GM23338 (cell line): ENCODE measurements at regions not wholly inside any gene's neighbourhood (a gene's known extent, or its start where the extent isn't known, plus 50 kb on each side); places are given as distances from the start of the nearest gene placed in this dataset.

Source experiments
- ATAC-seq: fragments of 200-7000 bp; cut with Tn5 transposase; 3 replicates; pipeline ENCODE4 v1.9.1; 2020
- DNase-seq: peaks from one replicate; pipeline ENCODE4 v3.0.0-alpha.2; 2015; ENCODE audit warnings: low spot score
- H2AFZ ChIP-seq: fragments of 200-600 bp; sonication (generic); 2 replicates; pipeline ENCODE4 v1.8.0; 2016; ENCODE audit warnings: antibody characterized with exemption, mild to moderate bottlenecking, moderate library complexity
- H3F3A ChIP-seq: fragments of 200-600 bp; sonication (generic); replicated peaks from 2 replicates; pipeline ENCODE4 v1.8.0; 2017; ENCODE audit warnings: antibody characterized with exemption, mixed run types, low read depth
- H3K27ac ChIP-seq: fragments of 200-600 bp; sonication (generic); 2 replicates; pipeline ENCODE4 v1.6.1; 2016; ENCODE audit warnings: low read depth
- H3K27me3 ChIP-seq: fragments of 200-600 bp; sonication (generic); 2 replicates; pipeline ENCODE4 v1.8.0; 2016; ENCODE audit warnings: mild to moderate bottlenecking, mixed run types, moderate library complexity; ENCODE audit not compliant: insufficient read depth
- H3K36me3 ChIP-seq: fragments of 200-600 bp; sonication (generic); 2 replicates; pipeline ENCODE4 v1.8.0; 2016; ENCODE audit warnings: mild to moderate bottlenecking; ENCODE audit not compliant: insufficient read depth
- H3K4me1 ChIP-seq: fragments of 200-600 bp; sonication (generic); 2 replicates; pipeline ENCODE4 v1.8.0; 2016; ENCODE audit warnings: mild to moderate bottlenecking, moderate library complexity; ENCODE audit not compliant: insufficient read depth
- H3K4me2 ChIP-seq: fragments of 200-600 bp; sonication (generic); 2 replicates; pipeline ENCODE4 v1.7.1; 2017; ENCODE audit warnings: mixed run types
- H3K4me3 ChIP-seq: fragments of 200-600 bp; sonication (generic); 2 replicates; pipeline ENCODE4 v1.6.1; 2016; ENCODE audit warnings: mixed run types
- H3K79me2 ChIP-seq: fragments of 200-600 bp; sonication (generic); replicated peaks from 2 replicates; pipeline ENCODE4 v1.8.0; 2017; ENCODE audit warnings: mild to moderate bottlenecking; ENCODE audit not compliant: insufficient read depth
- H3K9me2 ChIP-seq: fragments of 200-600 bp; sonication (generic); 2 replicates; pipeline ENCODE4 v1.8.0; 2017; ENCODE audit not compliant: insufficient read depth
- H4K20me1 ChIP-seq: fragments of 200-600 bp; sonication (generic); replicated peaks from 2 replicates; pipeline ENCODE4 v1.8.0; 2017; ENCODE audit warnings: mild to moderate bottlenecking; ENCODE audit not compliant: insufficient read depth
- H3K27ac Mint-ChIP-seq: 2 replicates; pipeline ENCODE4 v1.8.0; 2020; ENCODE audit warnings: inconsistent platforms, mild to moderate bottlenecking, moderate library complexity, mixed read lengths
- H3K27me3 Mint-ChIP-seq: 3 replicates; pipeline ENCODE4 v1.8.0; 2022; ENCODE audit warnings: low read depth, mild to moderate bottlenecking, moderate library complexity, mixed read lengths, inconsistent platforms; ENCODE audit not compliant: insufficient read depth, poor library complexity
- H3K36me3 Mint-ChIP-seq: 3 replicates; pipeline ENCODE4 v1.8.0; 2021; ENCODE audit warnings: low read depth, mild to moderate bottlenecking, inconsistent platforms, moderate library complexity, mixed read lengths
- H3K4me1 Mint-ChIP-seq: 3 replicates; pipeline ENCODE4 v1.8.0; 2020; ENCODE audit warnings: mild to moderate bottlenecking, inconsistent platforms, mixed read lengths
- H3K4me3 Mint-ChIP-seq: 3 replicates; pipeline ENCODE4 v1.8.0; 2021; ENCODE audit warnings: moderate library complexity, mild to moderate bottlenecking, inconsistent platforms, mixed read lengths
- H3K9me3 Mint-ChIP-seq: 3 replicates; pipeline ENCODE4 v1.8.0; 2020; ENCODE audit warnings: moderate library complexity, mild to moderate bottlenecking, inconsistent platforms, mixed read lengths
- CREB1 ChIP-seq: fragments of 250-450 bp; sonication (Bioruptor Pico); IDR thresholded peaks from 2 replicates; pipeline ENCODE4 v1.5.0; 2020; ENCODE audit warnings: low read depth, mild to moderate bottlenecking, moderate library complexity
- EZH2 ChIP-seq: fragments of 200-600 bp; sonication (generic); IDR thresholded peaks from one replicate; pipeline ENCODE4 v1.8.0; 2017; ENCODE audit warnings: antibody characterized with exemption, mild to moderate bottlenecking, low read depth; ENCODE audit not compliant: unreplicated experiment
- EZH2phosphoT487 ChIP-seq: fragments of 200-600 bp; sonication (generic); IDR thresholded peaks from one replicate; pipeline ENCODE4 v1.8.1; 2018; ENCODE audit warnings: antibody characterized with exemption; ENCODE audit not compliant: unreplicated experiment
- NANOG ChIP-seq: IDR thresholded peaks from 2 replicates; pipeline ENCODE4 v1.6.1; 2016; ENCODE audit warnings: antibody characterized with exemption, borderline replicate concordance
- POLR2AphosphoS5 ChIP-seq: IDR thresholded peaks from 2 replicates; pipeline ENCODE4 v1.6.1; 2016; ENCODE audit warnings: antibody characterized with exemption, low read depth
- STAT1 ChIP-seq: IDR thresholded peaks from one replicate; pipeline ENCODE4 v1.6.1; 2016; ENCODE audit warnings: antibody characterized with exemption; ENCODE audit not compliant: unreplicated experiment
- ZNF114 ChIP-seq: fragments of 250-450 bp; sonication (Bioruptor Pico); IDR thresholded peaks from 2 replicates; pipeline ENCODE4 v1.5.0; 2020; ENCODE audit warnings: mild to moderate bottlenecking, moderate library complexity
- ZNF331 ChIP-seq: fragments of 250-450 bp; sonication (Bioruptor Pico); IDR thresholded peaks from 2 replicates; pipeline ENCODE4 v1.5.0; 2020; ENCODE audit warnings: low read depth, mild to moderate bottlenecking, moderate library complexity
- TF ChIP-seq, protein P1 (sequence below): IDR thresholded peaks from one replicate; pipeline ENCODE4 v1.6.1; 2018; ENCODE audit warnings: antibody characterized with exemption; ENCODE audit not compliant: unreplicated experiment
- TF ChIP-seq, protein P2 (sequence below), 2 experiments: fragments of 200-600 bp in 1 of 2; sonication (generic) in 1 of 2; conservative IDR thresholded peaks; 2 replicates each; pipeline versions ENCODE4 v1.5.1 to v1.6.1; 2016 to 2017; ENCODE audit warnings: antibody characterized with exemption in 2 of 2, low read depth in 2 of 2, mild to moderate bottlenecking in 2 of 2, moderate library complexity in 1 of 2
- TF ChIP-seq, protein P3 (sequence below): IDR thresholded peaks from 2 replicates; pipeline ENCODE4 v1.6.1; 2016; ENCODE audit warnings: antibody characterized with exemption

DNA sequence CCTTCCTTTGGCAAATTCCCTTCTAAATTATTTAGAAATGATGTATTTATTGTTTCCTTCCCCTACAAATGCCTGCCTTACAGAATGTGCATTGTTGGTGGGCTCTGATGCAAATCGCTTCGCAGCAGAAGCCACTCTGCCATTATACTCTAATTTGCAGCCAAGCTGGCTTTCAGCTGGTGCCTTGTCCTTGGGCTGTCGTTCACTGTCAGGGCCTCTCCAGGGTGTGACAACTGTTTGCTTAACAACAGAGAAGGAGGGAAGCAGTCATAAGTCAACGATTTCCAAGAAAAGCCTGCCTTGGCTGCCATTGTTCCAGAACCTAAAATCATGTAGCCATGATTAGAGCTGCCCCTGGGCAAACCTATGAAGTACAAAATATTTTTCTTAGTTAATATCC is 260.1 kb upstream of the RGMB start (continued):
- TF ChIP-seq, protein P1, sequence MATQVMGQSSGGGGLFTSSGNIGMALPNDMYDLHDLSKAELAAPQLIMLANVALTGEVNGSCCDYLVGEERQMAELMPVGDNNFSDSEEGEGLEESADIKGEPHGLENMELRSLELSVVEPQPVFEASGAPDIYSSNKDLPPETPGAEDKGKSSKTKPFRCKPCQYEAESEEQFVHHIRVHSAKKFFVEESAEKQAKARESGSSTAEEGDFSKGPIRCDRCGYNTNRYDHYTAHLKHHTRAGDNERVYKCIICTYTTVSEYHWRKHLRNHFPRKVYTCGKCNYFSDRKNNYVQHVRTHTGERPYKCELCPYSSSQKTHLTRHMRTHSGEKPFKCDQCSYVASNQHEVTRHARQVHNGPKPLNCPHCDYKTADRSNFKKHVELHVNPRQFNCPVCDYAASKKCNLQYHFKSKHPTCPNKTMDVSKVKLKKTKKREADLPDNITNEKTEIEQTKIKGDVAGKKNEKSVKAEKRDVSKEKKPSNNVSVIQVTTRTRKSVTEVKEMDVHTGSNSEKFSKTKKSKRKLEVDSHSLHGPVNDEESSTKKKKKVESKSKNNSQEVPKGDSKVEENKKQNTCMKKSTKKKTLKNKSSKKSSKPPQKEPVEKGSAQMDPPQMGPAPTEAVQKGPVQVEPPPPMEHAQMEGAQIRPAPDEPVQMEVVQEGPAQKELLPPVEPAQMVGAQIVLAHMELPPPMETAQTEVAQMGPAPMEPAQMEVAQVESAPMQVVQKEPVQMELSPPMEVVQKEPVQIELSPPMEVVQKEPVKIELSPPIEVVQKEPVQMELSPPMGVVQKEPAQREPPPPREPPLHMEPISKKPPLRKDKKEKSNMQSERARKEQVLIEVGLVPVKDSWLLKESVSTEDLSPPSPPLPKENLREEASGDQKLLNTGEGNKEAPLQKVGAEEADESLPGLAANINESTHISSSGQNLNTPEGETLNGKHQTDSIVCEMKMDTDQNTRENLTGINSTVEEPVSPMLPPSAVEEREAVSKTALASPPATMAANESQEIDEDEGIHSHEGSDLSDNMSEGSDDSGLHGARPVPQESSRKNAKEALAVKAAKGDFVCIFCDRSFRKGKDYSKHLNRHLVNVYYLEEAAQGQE = no peak
- TF ChIP-seq EZH2 = no peak
- no peak for TF ChIP-seq EZH2phosphoT487
- TF ChIP-seq CREB1 (CRISPR knock-in tag) = no peak
- TF ChIP-seq, protein P2, sequence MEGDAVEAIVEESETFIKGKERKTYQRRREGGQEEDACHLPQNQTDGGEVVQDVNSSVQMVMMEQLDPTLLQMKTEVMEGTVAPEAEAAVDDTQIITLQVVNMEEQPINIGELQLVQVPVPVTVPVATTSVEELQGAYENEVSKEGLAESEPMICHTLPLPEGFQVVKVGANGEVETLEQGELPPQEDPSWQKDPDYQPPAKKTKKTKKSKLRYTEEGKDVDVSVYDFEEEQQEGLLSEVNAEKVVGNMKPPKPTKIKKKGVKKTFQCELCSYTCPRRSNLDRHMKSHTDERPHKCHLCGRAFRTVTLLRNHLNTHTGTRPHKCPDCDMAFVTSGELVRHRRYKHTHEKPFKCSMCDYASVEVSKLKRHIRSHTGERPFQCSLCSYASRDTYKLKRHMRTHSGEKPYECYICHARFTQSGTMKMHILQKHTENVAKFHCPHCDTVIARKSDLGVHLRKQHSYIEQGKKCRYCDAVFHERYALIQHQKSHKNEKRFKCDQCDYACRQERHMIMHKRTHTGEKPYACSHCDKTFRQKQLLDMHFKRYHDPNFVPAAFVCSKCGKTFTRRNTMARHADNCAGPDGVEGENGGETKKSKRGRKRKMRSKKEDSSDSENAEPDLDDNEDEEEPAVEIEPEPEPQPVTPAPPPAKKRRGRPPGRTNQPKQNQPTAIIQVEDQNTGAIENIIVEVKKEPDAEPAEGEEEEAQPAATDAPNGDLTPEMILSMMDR (conservative IDR thresholded peaks at IDR 0.05; ENCODE audit: low read depth in 2 of 2) = no peak
- TF ChIP-seq NANOG = no peak
- no peak for TF ChIP-seq POLR2AphosphoS5

DNA sequence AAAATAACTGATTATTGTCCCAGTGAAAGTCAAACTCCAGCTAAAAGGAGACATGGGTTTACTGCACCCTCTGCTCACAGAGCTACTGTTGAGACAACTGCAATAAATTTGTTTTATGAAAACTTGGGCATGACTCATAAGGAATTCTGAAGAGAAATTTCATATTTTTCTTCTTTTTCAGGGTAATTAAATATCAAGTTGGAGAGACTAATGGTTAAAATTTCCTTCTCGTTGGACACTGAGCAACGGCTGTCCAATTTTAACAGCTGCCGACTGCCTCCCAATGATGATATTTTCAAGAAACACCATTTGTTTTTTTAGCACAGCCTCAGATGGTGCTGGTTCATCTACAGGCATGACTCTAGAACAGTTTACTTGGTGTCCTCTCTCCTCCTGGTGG is 259.2 kb upstream of the RGMB start:
- Histone ChIP-seq H3F3A (no peaks in the 10 kb centered on the region), H3K27me3 (no peaks in the 10 kb centered on the region), H3K4me1 (peaks cover 18% of the 10 kb centered on the region), H4K20me1 (no peaks in the 10 kb centered on the region), H2AFZ (no peak overlapping the region), H3K79me2 (no peaks in the 10 kb centered on the region), H3K36me3 (no peaks in the 10 kb centered on the region), H3K4me3 (no peak overlapping the region), H3K27ac (no peak overlapping the region), H3K4me2 (no peak overlapping the region), H3K9me2 (no peaks in the 10 kb centered on the region; the same call in 1 of the 2 replicates)
- peaks cover 22% of the 10 kb centered on the region for H3K4me1 Mint-ChIP-seq
- ATAC-seq = no peak
- no peak for DNase-seq
- no peak overlapping the region for H3K27ac Mint-ChIP-seq
- no peaks in the 10 kb centered on the region for H3K9me3 Mint-ChIP-seq
- H3K36me3 Mint-ChIP-seq = no peaks in the 10 kb centered on the region
- peaks cover 4% of the 10 kb centered on the region for H3K27me3 Mint-ChIP-seq
- H3K4me3 Mint-ChIP-seq = no peak overlapping the region
- no peak for TF ChIP-seq STAT1
- TF ChIP-seq CREB1 (CRISPR knock-in tag) = no peak
- TF ChIP-seq NANOG = no peak
- no peak for TF ChIP-seq ZNF114 (CRISPR knock-in tag)
- no peak for TF ChIP-seq ZNF331 (CRISPR knock-in tag)
- no peak for TF ChIP-seq EZH2phosphoT487
- TF ChIP-seq EZH2 = no peak
- TF ChIP-seq POLR2AphosphoS5 = no peak
- TF ChIP-seq, protein P1 = no peak
- TF ChIP-seq, protein P3, sequence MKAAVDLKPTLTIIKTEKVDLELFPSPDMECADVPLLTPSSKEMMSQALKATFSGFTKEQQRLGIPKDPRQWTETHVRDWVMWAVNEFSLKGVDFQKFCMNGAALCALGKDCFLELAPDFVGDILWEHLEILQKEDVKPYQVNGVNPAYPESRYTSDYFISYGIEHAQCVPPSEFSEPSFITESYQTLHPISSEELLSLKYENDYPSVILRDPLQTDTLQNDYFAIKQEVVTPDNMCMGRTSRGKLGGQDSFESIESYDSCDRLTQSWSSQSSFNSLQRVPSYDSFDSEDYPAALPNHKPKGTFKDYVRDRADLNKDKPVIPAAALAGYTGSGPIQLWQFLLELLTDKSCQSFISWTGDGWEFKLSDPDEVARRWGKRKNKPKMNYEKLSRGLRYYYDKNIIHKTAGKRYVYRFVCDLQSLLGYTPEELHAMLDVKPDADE = no peak
- TF ChIP-seq, protein P2 (conservative IDR thresholded peaks at IDR 0.05; ENCODE audit: low read depth in 2 of 2) = no peak
